ENCODE measurements at regions not wholly inside any gene's neighbourhood (a gene's known extent, or its start where the extent isn't known, plus 50 kb on each side); places are given as distances from the start of the nearest gene placed in this dataset.

DNA sequence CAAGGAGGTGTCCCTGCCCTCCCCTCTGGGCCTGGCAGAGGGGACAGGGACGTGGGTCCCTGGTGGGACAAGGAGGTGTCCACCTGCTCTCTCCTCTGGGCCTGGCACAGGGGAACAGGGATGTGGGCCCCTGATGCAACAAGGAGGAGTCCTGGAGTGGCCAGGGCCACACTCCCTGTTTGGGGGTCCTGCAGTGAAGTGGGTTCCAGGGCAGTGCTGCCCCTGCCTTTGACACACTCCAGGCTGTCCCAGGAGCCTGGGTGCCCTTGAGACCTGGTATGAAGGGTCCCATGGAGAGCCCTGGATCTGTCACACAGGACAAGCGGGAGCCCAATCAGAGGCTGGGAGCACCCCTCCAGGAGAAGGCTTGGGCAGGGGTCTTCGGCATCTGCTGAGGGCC is 75.8 kb upstream of the GPC1 start:
- TF ChIP-seq, protein P1, sequence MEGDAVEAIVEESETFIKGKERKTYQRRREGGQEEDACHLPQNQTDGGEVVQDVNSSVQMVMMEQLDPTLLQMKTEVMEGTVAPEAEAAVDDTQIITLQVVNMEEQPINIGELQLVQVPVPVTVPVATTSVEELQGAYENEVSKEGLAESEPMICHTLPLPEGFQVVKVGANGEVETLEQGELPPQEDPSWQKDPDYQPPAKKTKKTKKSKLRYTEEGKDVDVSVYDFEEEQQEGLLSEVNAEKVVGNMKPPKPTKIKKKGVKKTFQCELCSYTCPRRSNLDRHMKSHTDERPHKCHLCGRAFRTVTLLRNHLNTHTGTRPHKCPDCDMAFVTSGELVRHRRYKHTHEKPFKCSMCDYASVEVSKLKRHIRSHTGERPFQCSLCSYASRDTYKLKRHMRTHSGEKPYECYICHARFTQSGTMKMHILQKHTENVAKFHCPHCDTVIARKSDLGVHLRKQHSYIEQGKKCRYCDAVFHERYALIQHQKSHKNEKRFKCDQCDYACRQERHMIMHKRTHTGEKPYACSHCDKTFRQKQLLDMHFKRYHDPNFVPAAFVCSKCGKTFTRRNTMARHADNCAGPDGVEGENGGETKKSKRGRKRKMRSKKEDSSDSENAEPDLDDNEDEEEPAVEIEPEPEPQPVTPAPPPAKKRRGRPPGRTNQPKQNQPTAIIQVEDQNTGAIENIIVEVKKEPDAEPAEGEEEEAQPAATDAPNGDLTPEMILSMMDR (conservative IDR thresholded peaks at IDR 0.05) = no peak
- H3K27ac ChIP-seq = no peak overlapping the region

- TF ChIP-seq, protein P1 (conservative IDR thresholded peaks at IDR 0.05) = no peak
- no peak overlapping the region for H3K27ac ChIP-seq
Observed at GRCh38 chr2:240360645-240361475, 74.6 kb upstream of the GPC1 start.

DNA sequence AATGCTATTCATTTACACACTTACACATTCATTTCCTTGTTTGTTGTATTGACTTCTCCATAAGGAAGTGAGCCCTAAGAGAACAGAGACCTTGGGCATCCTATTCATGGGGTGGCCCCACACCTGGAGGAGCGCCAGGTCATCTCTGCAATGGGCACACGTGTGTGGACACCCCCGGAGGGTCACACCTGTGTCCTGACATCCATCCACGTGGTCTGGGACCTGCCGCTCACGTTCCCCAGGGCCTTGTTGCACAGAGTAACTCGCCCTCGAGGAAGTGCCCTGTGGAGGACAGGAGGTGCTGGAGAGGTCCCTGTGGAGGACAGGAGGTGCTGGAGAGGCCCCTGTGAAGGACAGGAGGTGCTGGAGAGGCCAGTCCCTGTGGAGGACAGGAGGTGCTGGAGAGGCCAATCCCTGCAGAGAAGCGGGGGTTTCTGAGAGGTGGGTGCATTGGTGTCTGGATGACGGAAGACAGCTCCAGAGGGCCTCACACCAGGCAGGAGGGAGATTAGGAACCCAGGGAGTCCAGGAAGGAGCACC is 73.2 kb upstream of the GPC1 start:
- TF ChIP-seq, protein P1 (conservative IDR thresholded peaks at IDR 0.05) = no peak
- H3K27ac ChIP-seq = no peak overlapping the region

DNA sequence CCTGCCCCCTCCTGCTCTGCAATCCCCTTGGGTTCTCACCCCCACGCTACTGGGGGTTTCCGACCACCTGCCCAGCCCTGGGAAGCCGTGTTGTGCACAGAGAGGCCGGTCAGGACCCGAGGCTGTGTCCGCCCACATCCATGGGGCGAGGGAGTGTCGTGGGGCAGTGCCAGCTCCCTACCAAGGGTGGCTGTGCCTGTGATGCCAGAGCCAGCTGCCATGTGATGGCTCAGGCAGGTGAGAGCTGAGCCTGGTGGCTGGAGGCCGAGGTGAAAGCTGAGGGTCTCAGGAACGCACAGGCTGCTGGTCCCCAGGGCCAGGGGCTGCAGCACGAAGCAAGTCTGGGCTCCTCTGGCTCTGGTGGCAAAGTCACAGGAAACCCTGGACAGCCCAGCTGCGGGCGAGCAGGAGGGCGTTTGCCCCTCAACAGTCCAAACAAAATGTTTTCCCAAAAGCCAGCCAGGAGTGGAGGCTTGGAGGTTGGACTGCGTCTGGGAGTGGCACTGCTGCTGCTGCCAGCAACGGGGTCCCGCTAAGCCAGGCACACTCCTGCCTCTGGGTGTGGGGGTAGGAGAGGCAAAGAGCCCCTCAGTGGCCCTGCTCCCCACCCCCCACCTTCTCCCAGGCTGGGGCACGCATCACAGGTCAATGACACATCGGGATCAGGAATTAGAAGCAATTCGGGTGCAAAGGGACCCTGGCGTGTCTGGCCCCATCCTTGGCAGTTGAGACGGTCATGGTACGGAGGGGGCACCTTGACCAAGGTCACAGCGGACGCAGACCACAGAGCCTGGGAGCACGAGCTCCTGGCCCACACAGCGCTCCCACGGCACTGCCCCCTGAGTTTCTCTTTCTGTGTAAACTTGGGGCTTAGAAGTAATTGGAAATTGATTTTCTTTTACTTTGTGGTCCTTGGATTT is 72.4 kb upstream of the GPC1 start:
- no peak overlapping the region for H3K27ac ChIP-seq
- TF ChIP-seq, protein P1 (conservative IDR thresholded peaks at IDR 0.05) = no peak

DNA sequence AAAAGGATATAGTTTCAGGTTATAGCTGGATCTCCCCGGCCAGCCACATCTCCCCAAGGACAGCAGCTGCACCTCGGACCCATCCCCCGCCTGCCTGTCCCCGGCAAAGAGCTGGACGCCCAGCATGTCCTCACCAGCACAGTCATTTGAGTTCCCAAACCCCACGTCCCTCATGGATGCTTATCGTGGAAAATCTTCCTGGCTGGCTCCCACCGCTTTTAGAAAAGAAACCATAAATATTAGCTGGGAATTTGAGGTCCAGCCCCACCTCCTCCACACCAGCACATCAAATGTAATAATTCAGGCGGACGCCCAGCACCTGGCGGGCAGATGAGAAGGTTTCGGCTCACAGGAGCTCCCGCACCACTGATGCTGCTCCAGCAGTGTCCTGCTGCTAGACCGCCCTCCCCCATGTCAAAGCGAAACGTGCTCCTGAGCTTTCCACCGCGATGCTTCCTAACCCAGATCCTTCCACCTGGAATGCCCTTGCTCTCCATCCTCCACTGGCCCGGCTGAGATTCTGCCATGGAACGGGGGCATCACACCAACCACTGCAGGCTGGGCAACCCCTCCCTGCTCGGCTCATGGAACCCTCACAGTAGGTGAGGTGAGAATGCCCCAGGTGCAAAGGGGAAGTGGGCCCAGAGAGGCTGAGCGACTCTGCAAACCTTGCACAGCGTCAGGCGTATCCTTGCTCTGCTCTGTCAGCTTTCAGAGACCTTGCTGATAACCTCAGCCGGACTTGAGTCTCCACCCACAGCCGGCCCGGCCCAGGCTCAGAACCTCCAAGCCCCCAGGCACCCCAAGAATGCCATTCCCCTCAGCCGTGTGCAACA is 71.5 kb upstream of the GPC1 start:
- H3K27ac ChIP-seq = no peak overlapping the region
- TF ChIP-seq, protein P1 (conservative IDR thresholded peaks at IDR 0.05) = no peak

DNA sequence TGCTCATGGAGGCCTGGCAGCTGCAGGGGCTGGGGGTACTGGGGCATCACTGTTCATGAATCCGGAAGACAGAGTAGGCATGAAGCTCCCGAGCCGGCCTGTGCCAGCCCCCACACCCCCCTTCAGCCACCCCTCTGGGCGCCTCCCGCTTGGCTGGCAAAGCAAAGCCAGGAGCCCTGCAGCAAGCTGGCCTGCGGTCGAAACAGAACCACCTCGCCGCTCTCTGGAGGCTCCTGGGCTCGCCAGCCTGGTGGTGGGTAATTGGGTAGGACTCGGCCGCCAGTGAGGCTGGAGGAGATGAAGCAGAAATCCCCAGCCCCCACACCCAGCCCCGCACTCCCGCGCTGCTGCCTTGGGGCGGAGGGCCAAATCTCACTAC is 70.9 kb upstream of the GPC1 start:
- TF ChIP-seq, protein P1 (conservative IDR thresholded peaks at IDR 0.05) = no peak
- no peak overlapping the region for H3K27ac ChIP-seq

All from VCaP (cell line).